H1 (cell line): ENCODE measurements at regions not wholly inside any gene's neighbourhood (a gene's known extent, or its start where the extent isn't known, plus 50 kb on each side); places are given as distances from the start of the nearest gene placed in this dataset.

ENCODE experiments used
- CTCF ChIA-PET: fragments of 300-600 bp; sonication (Branson Sonifier 250); formaldehyde crosslinking; loops from one replicate; lab custom pipeline; 2021; ENCODE audit not compliant: partially characterized antibody; lab: Charles Lee
- POLR2A ChIA-PET: fragments of 300-600 bp; sonication (Branson Sonifier 250); formaldehyde crosslinking; loops from one replicate; lab custom pipeline; 2021; ENCODE audit warnings: inconsistent platforms; ENCODE audit not compliant: partially characterized antibody; lab: Charles Lee
- DNase-seq, 2 experiments: peaks; one replicate each; pipeline versions ENCODE4 v3.0.0 to v3.0.0-alpha.2; 2010 to 2022; ENCODE audit warnings: low spot score in 2 of 2, low read depth in 1 of 2, mixed read lengths in 1 of 2
- FAIRE-seq: peaks from 2 replicates; lab custom pipeline; 2011; peaks lifted over from hg19 to GRCh38; lab: Jason Lieb, UNC
- H2AFZ ChIP-seq: 2 replicates; pipeline ENCODE4 v1.8.1; 2012; ENCODE audit warnings: low read length, inconsistent platforms
- H2AK5ac ChIP-seq: 2 replicates; pipeline ENCODE4 v1.6.1; 2013; ENCODE audit warnings: low read depth, low read length
- H2BK120ac ChIP-seq: replicated peaks from 2 replicates; pipeline ENCODE3; 2013; ENCODE audit warnings: low read depth, low read length, inconsistent platforms
- H2BK12ac ChIP-seq: 2 replicates; pipeline ENCODE4 v1.6.1; 2013; ENCODE audit warnings: low read depth, low read length
- H2BK15ac ChIP-seq: 2 replicates; pipeline ENCODE4 v1.6.1; 2013; ENCODE audit warnings: low read length
- H2BK20ac ChIP-seq: 2 replicates; pipeline ENCODE4 v1.6.1; 2013; ENCODE audit warnings: low read length
- H2BK5ac ChIP-seq: 2 replicates; pipeline ENCODE4 v1.6.1; 2013; ENCODE audit warnings: low read depth, low read length
- H3K14ac ChIP-seq: 2 replicates; pipeline ENCODE4 v1.6.1; 2013; ENCODE audit warnings: inconsistent platforms; ENCODE audit not compliant: insufficient read length
- H3K18ac ChIP-seq: 2 replicates; pipeline ENCODE4 v1.6.1; 2013; ENCODE audit warnings: low read length; ENCODE audit errors: extremely low read depth
- H3K23ac ChIP-seq: 2 replicates; pipeline ENCODE4 v1.6.1; 2013; ENCODE audit warnings: inconsistent platforms; ENCODE audit not compliant: insufficient read length
- H3K23me2 ChIP-seq: 2 replicates; pipeline ENCODE4 v1.6.1; 2013; ENCODE audit warnings: low read depth, low read length
- H3K27ac ChIP-seq: 2 replicates; pipeline ENCODE4 v1.6.1; 2011; ENCODE audit warnings: low read depth, low read length, inconsistent platforms
- H3K27me3 ChIP-seq, 4 experiments: replicated peaks in 1 of 4; 1 replicate in 1 of 4; 2 replicates in 3 of 4; pipeline versions ENCODE4 v1.6.1 to v1.8.1; 2011 to 2013; ENCODE audit warnings: low read length in 3 of 4, mild to moderate bottlenecking in 3 of 4, inconsistent platforms in 2 of 4, mixed read lengths in 2 of 4, moderate library complexity in 1 of 4; ENCODE audit not compliant: control insufficient read depth in 3 of 4, insufficient read depth in 3 of 4; ENCODE audit errors: extremely low read depth in 1 of 4
- H3K36me3 ChIP-seq, 4 experiments: 2 replicates each; pipeline versions ENCODE4 v1.6.1 to v1.8.1; 2011 to 2013; ENCODE audit warnings: mild to moderate bottlenecking in 4 of 4, low read length in 3 of 4, moderate library complexity in 2 of 4, control low read depth in 1 of 4, inconsistent platforms in 1 of 4; ENCODE audit not compliant: insufficient read depth in 4 of 4, control insufficient read depth in 2 of 4
- H3K4ac ChIP-seq: replicated peaks from 2 replicates; pipeline ENCODE3; 2013; ENCODE audit warnings: low read length, low read depth, mixed read lengths, inconsistent platforms; ENCODE audit not compliant: insufficient read length
- H3K4me1 ChIP-seq, 4 experiments: replicated peaks in 1 of 4; 1 replicate in 1 of 4; 2 replicates in 3 of 4; pipeline versions ENCODE4 v1.6.1 to v1.8.1; 2011 to 2013; ENCODE audit warnings: low read length in 3 of 4, inconsistent platforms in 2 of 4, mixed read lengths in 1 of 4; ENCODE audit not compliant: insufficient read depth in 4 of 4, control insufficient read depth in 3 of 4
- H3K4me2 ChIP-seq, 2 experiments: 2 replicates each; pipeline versions ENCODE4 v1.6.1 to v1.8.1; 2011 to 2013; ENCODE audit warnings: low read depth in 2 of 2, low read length in 2 of 2, control low read depth in 1 of 2, inconsistent platforms in 1 of 2, mild to moderate bottlenecking in 1 of 2; ENCODE audit not compliant: insufficient read depth in 1 of 2
- H3K4me3 ChIP-seq, 4 experiments: fragments of 200-600, 300-600 bp in 1 of 4; sonication (generic), shearing (Covaris generic), sonication (Bioruptor Twin) in 1 of 4; 2 replicates each; pipeline versions ENCODE4 v1.5.1 to v1.8.1; 2011 to 2016; ENCODE audit warnings: low read length in 4 of 4, low read depth in 3 of 4, control low read depth in 2 of 4, inconsistent platforms in 2 of 4, mild to moderate bottlenecking in 2 of 4, mixed read lengths in 1 of 4, moderate library complexity in 1 of 4; ENCODE audit not compliant: insufficient read depth in 2 of 4; ENCODE audit errors: extremely low read depth in 1 of 4
- H3K56ac ChIP-seq: replicated peaks from 2 replicates; pipeline ENCODE3; 2013; ENCODE audit warnings: low read depth, mild to moderate bottlenecking, mixed read lengths, low read length, inconsistent platforms; ENCODE audit not compliant: insufficient read length
- H3K79me1 ChIP-seq: 2 replicates; pipeline ENCODE4 v1.6.1; 2013; ENCODE audit warnings: low read depth, low read length, control low read depth
- H3K79me2 ChIP-seq, 2 experiments: 2 replicates each; pipeline versions ENCODE4 v1.6.1 to v1.8.1; 2012 to 2013; ENCODE audit warnings: low read length in 2 of 2, mild to moderate bottlenecking in 2 of 2, inconsistent platforms in 1 of 2; ENCODE audit not compliant: insufficient read depth in 2 of 2, control insufficient read depth in 1 of 2
- H3K9ac ChIP-seq, 4 experiments: replicated peaks in 1 of 4; 1 replicate in 1 of 4; 2 replicates in 3 of 4; pipeline versions ENCODE4 v1.6.1 to v1.8.1; 2011 to 2013; ENCODE audit warnings: low read depth in 3 of 4, low read length in 3 of 4, control low read depth in 2 of 4, mild to moderate bottlenecking in 2 of 4, moderate library complexity in 2 of 4, inconsistent platforms in 1 of 4; ENCODE audit errors: extremely low read depth in 1 of 4
- H3K9me3 ChIP-seq, 2 experiments: 2 replicates each; pipeline versions ENCODE4 v1.6.1 to v1.8.1; 2012 to 2013; ENCODE audit warnings: mild to moderate bottlenecking in 2 of 2, moderate library complexity in 2 of 2, control low read depth in 1 of 2, inconsistent platforms in 1 of 2, low read depth in 1 of 2, low read length in 1 of 2, mixed read lengths in 1 of 2; ENCODE audit not compliant: insufficient read depth in 2 of 2
- H4K20me1 ChIP-seq, 2 experiments: replicated peaks in 1 of 2; 2 replicates each; pipeline versions ENCODE3 to v1.8.1; 2011 to 2013; ENCODE audit warnings: inconsistent platforms in 2 of 2, low read length in 2 of 2, mild to moderate bottlenecking in 1 of 2; ENCODE audit not compliant: insufficient read depth in 2 of 2, control insufficient read depth in 1 of 2
- H4K5ac ChIP-seq: 2 replicates; pipeline ENCODE4 v1.6.1; 2013; ENCODE audit warnings: low read length, low read depth, mixed read lengths, inconsistent platforms; ENCODE audit not compliant: insufficient read length
- H4K8ac ChIP-seq: 2 replicates; pipeline ENCODE4 v1.8.0; 2013; ENCODE audit warnings: mild to moderate bottlenecking, moderate library complexity, low read length, inconsistent platforms; ENCODE audit not compliant: insufficient read depth; ENCODE audit errors: extremely low read depth
- H4K91ac ChIP-seq: replicated peaks from 2 replicates; pipeline ENCODE3; 2013; ENCODE audit warnings: low read length, mixed read lengths, inconsistent platforms; ENCODE audit not compliant: insufficient read length
- CHD2 ChIP-seq: IDR thresholded peaks from 2 replicates; pipeline ENCODE4 v1.6.1; 2012; ENCODE audit warnings: low read length, improper control_type of control experiment
- EGR1 ChIP-seq: IDR thresholded peaks from 2 replicates; pipeline ENCODE4 v1.6.1; 2011; ENCODE audit warnings: low read depth, low read length, borderline replicate concordance
- KDM5A ChIP-seq: fragments of 200-600 bp; IDR thresholded peaks from 2 replicates; pipeline ENCODE4 v1.7.1; 2012; ENCODE audit warnings: mild to moderate bottlenecking, low read length, inconsistent platforms, mixed read lengths
- MAX ChIP-seq: IDR thresholded peaks from 2 replicates; pipeline ENCODE4 v1.6.1; 2012; ENCODE audit warnings: inconsistent platforms
- RNF2 ChIP-seq: fragments of 200-900, 300-1000 bp; sonication (generic); IDR thresholded peaks from 2 replicates; pipeline ENCODE4 v1.7.1; 2016; ENCODE audit warnings: borderline replicate concordance, low read depth, mild to moderate bottlenecking, antibody characterized with exemption, low read length; ENCODE audit not compliant: poor library complexity, severe bottlenecking; ENCODE audit errors: missing control alignments
- RXRA ChIP-seq: IDR thresholded peaks from 2 replicates; pipeline ENCODE4 v1.6.1; 2011; ENCODE audit warnings: low read depth, mild to moderate bottlenecking, low read length, moderate library complexity; ENCODE audit not compliant: insufficient read depth
- SRF ChIP-seq: IDR thresholded peaks from 2 replicates; pipeline ENCODE4 v1.6.1; 2011; ENCODE audit warnings: mild to moderate bottlenecking, low read depth, low read length, moderate library complexity
- TAF7 ChIP-seq: optimal IDR thresholded peaks from 2 replicates; pipeline ENCODE3; 2011; ENCODE audit warnings: low read depth, mild to moderate bottlenecking, inconsistent platforms, low read length, moderate library complexity, borderline replicate concordance
- WGBS, 2 experiments: shearing (Covaris generic) in 1 of 2; methylation state at CpG; one replicate each; pipeline versions ENCODE4 v1.1.6 to v1.1.7; 2013 to 2015; ENCODE audit warnings: low lambda C conversion rate in 2 of 2, mixed read lengths in 2 of 2, inconsistent platforms in 1 of 2, low coverage in 1 of 2, missing lambda C conversion rate in 1 of 2; ENCODE audit not compliant: insufficient replicate concordance in 2 of 2, insufficient coverage in 1 of 2, insufficient read length in 1 of 2; ENCODE audit errors: extremely low coverage in 1 of 2, missing lambda C conversion rate in 1 of 2; 5-methylcytosine and 5-hydroxymethylcytosine counted together

GRCh38 chr5:125085797-125086505, 339.5 kb upstream of the ZNF608 start:
- WGBS, 2 experiments = 69% methylated on average over 2 of the region's 2 CpGs; no CpG with 5 or more reads in 1 of the 2 experiments
- no peak overlapping the region for H3K14ac ChIP-seq
- no peak overlapping the region for H3K56ac ChIP-seq
- no peak overlapping the region for H3K18ac ChIP-seq
- no peak overlapping the region for H3K4ac ChIP-seq
- no peak overlapping the region for H3K4me2 ChIP-seq
- no peak overlapping the region for H3K23ac ChIP-seq
- no peak overlapping the region for H2BK5ac ChIP-seq
- DNase-seq = no peak
- CTCF ChIA-PET = interaction anchor here (1.5 kb wide), 2 partner anchors 12 kb away, joined by 4 to 5 read pairs; no protein-coding TSS in a partner anchor
- H3K79me2 ChIP-seq = no peaks in the 10 kb centered on the region
- no peaks in the 10 kb centered on the region for H3K4me1 ChIP-seq
- H2AK5ac ChIP-seq = no peak overlapping the region
- no peak for FAIRE-seq
- H3K9ac ChIP-seq = no peak overlapping the region
- no peak overlapping the region for H4K8ac ChIP-seq
- H2BK120ac ChIP-seq = no peak overlapping the region
- POLR2A ChIA-PET = no interaction called here
- H3K36me3 ChIP-seq = no peaks in the 10 kb centered on the region; a peak in 1 of 8 replicates
- H3K27ac ChIP-seq = no peak overlapping the region
- H2BK12ac ChIP-seq = no peak overlapping the region
- no peak overlapping the region for H2AFZ ChIP-seq
- no peak overlapping the region for H3K4me3 ChIP-seq
- H4K91ac ChIP-seq = no peak overlapping the region
- TF ChIP-seq MAX = no peak
- no peak for TF ChIP-seq KDM5A
- no peak for TF ChIP-seq TAF7
- TF ChIP-seq CHD2 = no peak
- TF ChIP-seq RXRA = no peak
- TF ChIP-seq RNF2 = no peak
- TF ChIP-seq SRF = no peak
- TF ChIP-seq EGR1 = no peak
- H3K27me3 ChIP-seq = no peaks in the 10 kb centered on the region
- no peaks in the 10 kb centered on the region for H3K79me1 ChIP-seq
- H3K23me2 ChIP-seq = no peaks in the 10 kb centered on the region
- H2BK15ac ChIP-seq = no peak overlapping the region
- H3K9me3 ChIP-seq = peaks cover 0 to 10% of the 10 kb centered on the region in 2 experiments; a peak in 1 of 4 replicates
- no peak overlapping the region for H4K5ac ChIP-seq
- H2BK20ac ChIP-seq = no peak overlapping the region
- no peaks in the 10 kb centered on the region for H4K20me1 ChIP-seq
